HG03558 (cell line): ENCODE measurements at regions not wholly inside any gene's neighbourhood (a gene's known extent, or its start where the extent isn't known, plus 50 kb on each side); places are given as distances from the start of the nearest gene placed in this dataset.

Experiments used
- ATAC-seq: cut with Tn5 transposase; IDR thresholded peaks from one replicate; pipeline ENCODE4 v1.9.1; 2021; ENCODE audit warnings: moderate number of reproducible peaks; ENCODE audit not compliant: unreplicated experiment; ENCODE audit errors: extremely low read depth

DNA sequence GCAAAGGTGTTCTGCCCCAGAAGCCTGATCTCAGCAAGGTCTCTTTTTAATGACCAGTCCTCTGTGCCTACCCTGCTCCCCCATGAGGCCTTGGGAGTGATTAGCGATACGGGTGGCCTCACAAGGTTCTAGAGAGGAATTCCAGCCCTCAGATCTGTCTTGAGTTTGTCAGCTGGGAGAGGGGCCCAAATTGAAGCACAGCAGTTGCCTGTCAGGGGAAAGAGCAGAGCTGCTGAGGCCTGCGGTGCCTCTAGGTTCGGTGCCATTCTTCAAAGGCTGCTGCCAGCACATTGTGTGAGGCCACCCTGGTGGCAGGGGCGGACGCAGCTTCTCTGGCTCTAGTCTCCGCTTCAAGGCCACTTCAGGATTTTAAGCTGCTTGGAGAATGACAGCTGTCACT lies 85.7 kb upstream of the GRIA1 start:
- no peak for ATAC-seq

GRCh38 chr5:153421676-153422075 lies 68.8 kb upstream of the GRIA1 start:
- no peak for ATAC-seq

GRCh38 chr5:153425914-153426313 lies 64.6 kb upstream of the GRIA1 start:
- no peak for ATAC-seq

DNA sequence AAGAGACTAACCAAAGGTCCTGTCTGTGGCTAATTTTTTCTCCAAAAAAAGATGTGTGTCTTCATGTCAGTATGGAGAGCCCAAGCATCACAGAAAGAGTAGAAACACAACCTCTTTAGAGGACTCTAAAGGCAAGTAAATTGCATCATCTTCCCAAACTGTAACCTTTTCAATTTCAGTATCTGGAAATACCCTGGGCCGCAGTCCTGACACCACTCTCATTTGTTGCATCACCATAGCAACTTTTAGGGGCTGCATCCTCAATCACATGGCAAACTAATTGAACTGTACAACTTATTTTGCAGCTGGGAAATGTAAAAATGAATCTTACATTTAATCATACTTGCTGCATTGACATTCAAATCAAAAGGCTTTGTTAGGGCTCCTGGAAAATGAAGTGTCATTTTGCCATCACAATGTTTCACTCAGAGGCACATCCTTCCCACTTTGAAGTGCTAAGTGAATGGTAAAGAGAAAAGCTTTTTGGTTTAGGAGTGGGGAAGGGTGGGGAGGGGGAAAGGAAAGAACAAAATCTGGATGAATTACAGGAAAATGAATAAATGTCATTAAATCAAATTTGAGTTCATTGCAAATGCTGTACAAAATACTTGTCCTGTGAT lies 60.6 kb upstream of the GRIA1 start:
- ATAC-seq: no peak

DNA sequence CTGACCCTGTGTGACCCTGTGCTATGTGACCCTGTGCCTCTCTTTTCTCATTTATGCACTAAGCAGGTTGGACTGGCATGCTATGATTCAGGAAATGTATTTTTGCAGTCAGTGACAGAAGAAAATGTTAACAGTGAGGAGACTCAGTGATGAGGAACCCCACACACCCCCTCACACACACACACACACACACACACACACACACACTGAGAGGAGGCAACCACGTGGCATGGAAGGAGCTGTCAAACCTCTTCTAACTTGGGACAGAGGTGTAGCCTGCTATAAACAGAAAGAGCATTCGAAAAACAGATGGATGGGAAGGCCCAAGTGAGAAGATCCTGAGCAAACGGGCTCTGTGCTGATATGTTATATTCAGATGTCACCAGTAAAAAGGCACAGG lies 57.9 kb upstream of the GRIA1 start:
- no peak for ATAC-seq

- ATAC-seq: no peak
Observed at GRCh38 chr5:153437251-153437650, 53.2 kb upstream of the GRIA1 start.

- no peak for ATAC-seq
Observed at GRCh38 chr5:153439130-153439529, 51.3 kb upstream of the GRIA1 start.
